ENCODE measurements at regions not wholly inside any gene's neighbourhood (a gene's known extent, or its start where the extent isn't known, plus 50 kb on each side); places are given as distances from the start of the nearest gene placed in this dataset.

- TF ChIP-seq, protein P1, sequence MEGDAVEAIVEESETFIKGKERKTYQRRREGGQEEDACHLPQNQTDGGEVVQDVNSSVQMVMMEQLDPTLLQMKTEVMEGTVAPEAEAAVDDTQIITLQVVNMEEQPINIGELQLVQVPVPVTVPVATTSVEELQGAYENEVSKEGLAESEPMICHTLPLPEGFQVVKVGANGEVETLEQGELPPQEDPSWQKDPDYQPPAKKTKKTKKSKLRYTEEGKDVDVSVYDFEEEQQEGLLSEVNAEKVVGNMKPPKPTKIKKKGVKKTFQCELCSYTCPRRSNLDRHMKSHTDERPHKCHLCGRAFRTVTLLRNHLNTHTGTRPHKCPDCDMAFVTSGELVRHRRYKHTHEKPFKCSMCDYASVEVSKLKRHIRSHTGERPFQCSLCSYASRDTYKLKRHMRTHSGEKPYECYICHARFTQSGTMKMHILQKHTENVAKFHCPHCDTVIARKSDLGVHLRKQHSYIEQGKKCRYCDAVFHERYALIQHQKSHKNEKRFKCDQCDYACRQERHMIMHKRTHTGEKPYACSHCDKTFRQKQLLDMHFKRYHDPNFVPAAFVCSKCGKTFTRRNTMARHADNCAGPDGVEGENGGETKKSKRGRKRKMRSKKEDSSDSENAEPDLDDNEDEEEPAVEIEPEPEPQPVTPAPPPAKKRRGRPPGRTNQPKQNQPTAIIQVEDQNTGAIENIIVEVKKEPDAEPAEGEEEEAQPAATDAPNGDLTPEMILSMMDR (IDR thresholded peaks at IDR 0.05; ENCODE audit: low read length, missing control alignments) = no peak
- no peak overlapping the region for H3K4me3 ChIP-seq (replicated peaks; ENCODE audit: low read depth, low read length)
- no peak for DNase-seq (ENCODE audit: low read depth)
These were observed 316.7 kb downstream of the CHL1 start for GRCh38 chr3:513301-513700.

GRCh38 chr3:514192-514591, 317.6 kb downstream of the CHL1 start:
- no peak for DNase-seq (ENCODE audit: low read depth)
- no peak overlapping the region for H3K4me3 ChIP-seq (replicated peaks; ENCODE audit: low read depth, low read length)
- TF ChIP-seq, protein P1 (IDR thresholded peaks at IDR 0.05; ENCODE audit: low read length, missing control alignments) = no peak

DNA sequence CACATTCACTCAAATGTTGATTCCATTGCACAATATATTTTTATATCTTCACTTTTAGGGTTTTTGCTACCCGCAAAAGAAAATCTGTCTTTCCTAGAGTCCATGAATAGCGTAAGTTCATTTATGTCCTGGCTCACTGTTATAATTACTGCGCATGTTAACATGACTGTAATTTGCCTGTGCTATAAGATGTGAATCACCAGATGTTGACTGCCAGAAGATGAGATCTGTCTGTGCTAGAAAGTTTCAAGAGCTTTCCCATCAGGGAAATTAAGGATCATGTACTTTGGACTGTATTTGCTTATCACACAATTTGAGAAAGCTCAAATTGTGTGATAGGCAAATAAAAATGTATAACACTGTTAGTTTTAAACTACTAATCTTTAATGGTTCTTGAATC, 322.5 kb downstream of the CHL1 start:
- TF ChIP-seq, protein P1 (IDR thresholded peaks at IDR 0.05; ENCODE audit: low read length, missing control alignments) = no peak
- no peak for DNase-seq (ENCODE audit: low read depth)
- H3K4me3 ChIP-seq (replicated peaks; ENCODE audit: low read depth, low read length) = no peak overlapping the region

- TF ChIP-seq, protein P1 (IDR thresholded peaks at IDR 0.05; ENCODE audit: low read length, missing control alignments) = no peak
- no peak for DNase-seq (ENCODE audit: low read depth)
- H3K4me3 ChIP-seq (replicated peaks; ENCODE audit: low read depth, low read length) = no peak overlapping the region
These were observed 326.3 kb downstream of the CHL1 start for GRCh38 chr3:522888-523287.

DNA sequence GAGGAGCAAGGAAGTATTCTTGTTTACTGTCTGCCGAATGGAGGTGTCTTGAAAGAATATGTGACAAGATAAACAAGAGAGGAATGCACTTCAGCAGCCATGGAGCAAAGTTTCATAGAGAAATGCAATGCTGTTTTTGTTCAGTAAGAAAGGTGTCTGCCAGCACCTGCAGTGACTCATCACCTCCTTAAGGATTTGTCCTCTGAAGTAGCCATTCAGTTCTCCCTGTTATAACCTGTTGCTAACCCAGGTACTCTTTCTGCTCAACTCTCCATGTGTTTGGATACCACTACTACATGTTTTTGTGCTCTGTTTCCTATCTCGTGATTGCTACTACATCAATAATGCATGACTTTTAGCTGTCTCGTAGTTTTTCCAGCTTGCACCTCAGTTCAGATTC, 328.9 kb downstream of the CHL1 start:
- no peak overlapping the region for H3K4me3 ChIP-seq (replicated peaks; ENCODE audit: low read depth, low read length)
- no peak for DNase-seq (ENCODE audit: low read depth)
- TF ChIP-seq, protein P1 (IDR thresholded peaks at IDR 0.05; ENCODE audit: low read length, missing control alignments) = no peak

- H3K4me3 ChIP-seq (replicated peaks; ENCODE audit: low read depth, low read length) = peak overlapping the region; percentile 44
- TF ChIP-seq, protein P1 (IDR thresholded peaks at IDR 0.05; ENCODE audit: low read length, missing control alignments) = no peak
- peak; percentile 10 for DNase-seq (ENCODE audit: low read depth)
These were observed 339.2 kb downstream of the CHL1 start for GRCh38 chr3:535566-536416.

DNA sequence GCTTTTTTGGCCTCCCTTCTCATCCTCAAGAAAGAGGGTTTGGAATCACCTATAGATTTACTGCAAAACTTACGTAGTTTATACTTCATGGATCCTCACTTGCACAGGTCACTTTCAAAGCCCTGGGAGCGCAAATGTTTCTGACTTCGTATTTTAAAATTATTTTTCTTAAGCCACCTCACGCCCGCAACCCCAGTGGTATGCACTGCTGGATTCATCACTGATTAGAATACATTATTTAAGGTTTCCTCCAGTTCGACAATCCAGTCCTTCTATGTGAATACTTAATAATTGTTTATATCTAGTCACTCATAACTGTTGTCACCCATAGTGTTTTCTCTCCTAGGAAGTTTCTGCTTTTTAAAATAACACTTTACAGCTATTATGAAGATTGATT, 339.9 kb downstream of the CHL1 start:
- TF ChIP-seq, protein P1 (IDR thresholded peaks at IDR 0.05; ENCODE audit: low read length, missing control alignments) = no peak
- peak overlapping the region; percentile 44 for H3K4me3 ChIP-seq (replicated peaks; ENCODE audit: low read depth, low read length)
- DNase-seq (ENCODE audit: low read depth) = no peak

Data from fibroblast of pulmonary artery (primary cell).